NK-92 (cell line): ENCODE measurements at regions not wholly inside any gene's neighbourhood (a gene's known extent, or its start where the extent isn't known, plus 50 kb on each side); places are given as distances from the start of the nearest gene placed in this dataset.
"Not testable (repeated sequence)": the region's sequence is repeated elsewhere in the genome, so short reads cannot be mapped to it uniquely, and the experiment has no call there.

Experiments used
- DNase-seq: peaks from one replicate; lab custom pipeline; 2025; ENCODE audit not compliant: unreplicated experiment; lab: John Stamatoyannopoulos, UW

- no peak for DNase-seq
Measured at GRCh38 chr5:42989190-42989589, 50.9 kb downstream of the ANXA2R start.

- DNase-seq, result no peak
Measured at GRCh38 chr5:42988568-42988967, 51.6 kb downstream of the ANXA2R start.

GRCh38 chr5:42985129-42986037 is 54.7 kb downstream of the ANXA2R start:
- no peak for DNase-seq

- DNase-seq, result no peak
Measured at GRCh38 chr5:42984307-42984706, 55.8 kb downstream of the ANXA2R start.

- no peak for DNase-seq
Measured at GRCh38 chr5:42982107-42982622, 58.0 kb downstream of the ANXA2R start.

- not testable (repeated sequence) for DNase-seq
Measured at GRCh38 chr5:42981417-42982106, 58.6 kb downstream of the ANXA2R start.

- DNase-seq, result not testable (repeated sequence)
Measured at GRCh38 chr5:42981015-42981414, 59.1 kb downstream of the ANXA2R start.

GRCh38 chr5:42980391-42980790 is 59.7 kb downstream of the ANXA2R start:
- not testable (repeated sequence) for DNase-seq

- DNase-seq, result not testable (repeated sequence)
Measured at GRCh38 chr5:42979242-42979641, 60.9 kb downstream of the ANXA2R start.

- DNase-seq, result no peak
Measured at GRCh38 chr5:42974536-42974935, 65.6 kb downstream of the ANXA2R start.

DNA sequence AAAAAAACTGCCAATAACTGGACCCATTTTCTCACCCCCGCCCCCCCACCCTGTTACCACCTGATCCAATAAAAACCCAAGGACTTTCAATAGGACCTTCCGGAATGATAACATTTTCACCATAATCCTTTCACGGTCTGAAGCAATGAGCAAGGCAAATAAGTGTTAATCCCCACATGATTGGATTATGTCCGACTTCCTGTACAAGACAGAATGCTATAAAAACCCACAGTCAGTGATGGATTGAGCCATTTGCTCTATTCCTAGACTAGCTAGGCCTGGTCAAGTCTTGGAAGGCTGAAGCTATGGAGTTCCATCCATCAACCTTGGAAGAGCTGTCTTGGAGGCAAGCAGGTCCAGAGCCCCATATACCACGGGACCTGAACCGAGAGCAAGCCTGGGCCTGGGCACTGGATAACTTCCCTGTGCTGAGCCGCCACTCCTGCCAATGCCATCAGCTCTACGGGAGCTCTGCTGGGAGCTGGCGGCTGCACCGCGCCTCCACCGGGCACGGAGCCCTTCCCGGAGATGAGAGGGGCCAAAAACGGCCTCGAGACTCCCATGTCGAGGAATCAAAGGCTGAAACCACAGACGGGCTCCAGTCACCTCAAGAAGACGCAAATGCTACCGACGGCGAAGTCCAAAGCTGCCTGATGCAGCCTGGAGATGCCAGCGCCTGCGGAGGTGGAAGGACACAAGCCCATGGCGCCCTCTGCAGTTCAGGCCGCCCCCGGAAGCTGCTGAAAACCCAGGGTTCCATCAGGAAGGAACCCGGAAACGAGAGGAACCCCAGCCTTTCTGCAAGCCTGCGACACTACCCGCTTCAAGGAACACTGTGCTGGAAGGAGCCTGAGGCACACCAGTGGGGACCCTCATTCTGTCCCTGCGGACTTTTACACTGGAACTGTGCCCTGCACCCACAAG is 69.2 kb downstream of the ANXA2R start:
- no peak for DNase-seq

- no peak for DNase-seq
Measured at GRCh38 chr5:42965934-42966333, 74.2 kb downstream of the ANXA2R start.

GRCh38 chr5:42963412-42963811 is 76.7 kb downstream of the ANXA2R start:
- DNase-seq, result no peak

GRCh38 chr5:42962124-42962523 is 78.0 kb downstream of the ANXA2R start:
- no peak for DNase-seq

- DNase-seq, result no peak
Measured at GRCh38 chr5:42960506-42960905, 79.6 kb downstream of the ANXA2R start.

DNA sequence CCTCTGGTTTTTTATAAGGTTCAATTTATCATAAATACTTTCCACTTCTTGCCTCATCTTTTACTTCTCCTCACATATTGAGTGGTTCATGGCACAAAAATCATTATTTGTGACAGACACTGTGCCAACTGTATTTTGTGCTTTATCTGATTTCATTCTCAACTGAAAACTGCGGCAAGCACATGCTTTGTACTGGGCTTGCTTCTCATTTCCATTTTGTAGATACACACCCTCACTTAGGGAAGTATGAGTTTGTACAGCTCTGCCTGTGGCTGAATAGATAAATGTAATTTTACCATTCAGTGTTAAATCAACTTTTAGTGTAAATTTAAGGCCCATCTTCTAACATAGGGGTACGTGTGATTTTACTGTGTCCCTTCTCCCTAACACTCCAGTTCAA is 83.6 kb downstream of the ANXA2R start:
- no peak for DNase-seq

- DNase-seq, result no peak
Measured at GRCh38 chr5:42953041-42953440, 87.1 kb downstream of the ANXA2R start.

- DNase-seq, result no peak
Measured at GRCh38 chr5:42952578-42952974, 87.5 kb downstream of the ANXA2R start.

DNA sequence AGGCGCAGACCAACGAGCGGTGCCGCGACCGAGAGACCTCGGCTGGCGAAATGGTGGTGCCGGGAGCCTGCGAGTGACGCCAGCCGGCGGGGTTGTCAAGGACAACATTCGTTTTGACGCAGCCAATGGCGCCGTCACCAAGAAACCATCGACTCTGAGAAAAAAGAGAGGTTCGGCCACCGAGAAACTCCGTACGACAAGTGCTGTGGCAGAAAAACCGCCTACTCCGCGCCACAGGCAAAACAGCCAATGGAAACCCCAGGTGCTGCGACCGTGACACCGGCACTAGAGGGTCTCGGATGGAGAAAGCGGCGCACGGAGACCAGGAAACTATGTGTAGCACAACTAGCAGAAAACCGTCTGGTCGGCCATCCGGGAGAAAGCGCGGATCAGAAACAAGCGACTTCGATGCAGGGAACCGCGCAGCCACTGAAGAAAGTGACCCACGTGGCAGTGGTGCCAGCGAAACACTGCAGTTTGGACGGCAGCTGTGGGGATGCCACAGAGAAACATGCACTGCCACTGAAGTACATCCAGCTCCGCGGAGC is 88.8 kb downstream of the ANXA2R start:
- no peak for DNase-seq

DNA sequence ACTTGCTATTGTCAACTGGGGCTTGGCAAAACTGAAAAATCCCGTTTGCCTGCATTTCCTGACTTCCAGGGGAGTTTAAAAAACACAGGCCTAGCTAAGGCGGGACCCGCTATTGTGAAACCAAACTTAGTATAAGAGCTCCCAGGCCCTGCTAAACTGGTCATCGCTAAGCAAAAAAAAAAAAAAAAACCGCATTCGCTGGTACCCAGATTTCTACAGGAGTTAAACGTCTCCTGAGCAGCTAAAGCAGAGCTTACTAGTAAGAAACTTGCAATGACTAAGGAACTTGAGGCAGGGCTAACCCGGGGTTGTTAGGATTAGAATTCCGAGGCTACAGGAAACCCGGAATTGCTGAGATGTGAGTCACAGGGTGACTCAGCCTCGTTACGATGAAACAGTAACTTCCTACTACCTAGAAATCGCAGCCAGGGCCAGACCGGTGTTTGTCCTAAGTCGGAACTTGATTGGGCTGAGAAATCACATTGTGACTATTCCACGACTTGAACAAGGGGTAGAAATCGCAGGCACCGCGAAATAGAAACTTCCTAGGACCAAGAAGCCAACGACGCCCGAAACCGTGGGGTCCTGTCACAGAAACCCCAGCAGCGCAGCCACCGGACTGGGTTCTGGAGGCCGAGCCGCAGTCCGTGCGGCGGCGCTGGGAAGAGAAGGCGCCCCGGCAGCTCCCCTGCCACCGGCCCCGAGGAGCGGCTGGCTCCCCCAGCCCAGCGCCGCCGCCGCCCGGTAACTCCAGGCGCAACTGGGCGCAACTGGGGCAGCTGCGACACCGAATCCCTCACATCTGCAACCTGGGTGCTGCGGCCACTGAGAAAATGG is 89.4 kb downstream of the ANXA2R start:
- no peak for DNase-seq
